COR-L47 (cell line): ENCODE measurements at regions not wholly inside any gene's neighbourhood (a gene's known extent, or its start where the extent isn't known, plus 50 kb on each side); places are given as distances from the start of the nearest gene placed in this dataset.

Experiments
- DNase-seq: peaks from one replicate; lab custom pipeline; 2025; lab: John Stamatoyannopoulos, UW

DNA sequence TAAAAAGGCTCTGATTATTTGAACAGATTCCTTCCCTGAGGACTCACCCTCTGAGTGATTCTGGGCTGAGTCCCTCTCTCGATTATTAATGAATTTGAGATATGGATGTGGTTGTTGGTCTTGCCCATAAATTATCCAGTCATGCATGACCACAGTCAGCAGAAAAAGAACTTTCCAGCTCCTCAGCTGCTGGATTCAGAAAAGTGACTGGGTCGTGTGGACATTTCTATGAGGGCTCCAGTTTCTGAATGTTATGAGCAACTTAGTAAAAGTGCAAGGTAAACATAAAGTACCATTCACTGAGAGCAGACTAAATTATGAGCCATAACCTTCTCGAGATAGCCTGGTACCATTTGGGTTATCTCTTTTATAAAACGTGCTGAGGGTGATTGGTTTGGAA lies 100.1 kb upstream of the CLDN10 start:
- no peak for DNase-seq

DNA sequence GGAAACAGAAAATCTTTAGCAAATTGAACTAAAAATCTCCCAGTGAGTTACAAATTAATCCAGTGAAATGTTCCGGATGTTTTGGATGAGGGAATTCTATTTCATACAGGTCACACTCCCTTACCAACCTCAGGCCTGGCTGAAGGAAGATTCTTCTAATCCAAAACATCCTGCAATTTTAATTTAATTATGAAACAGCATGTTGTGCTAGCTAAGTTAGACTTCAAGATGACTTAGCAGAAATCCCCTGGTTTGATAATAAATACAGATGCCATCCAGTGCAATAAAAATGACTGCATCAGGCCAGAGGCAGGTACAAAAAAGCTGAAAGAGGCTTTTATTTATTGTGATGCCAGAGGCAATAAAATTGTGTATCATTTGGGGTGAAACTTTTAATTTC lies 96.7 kb upstream of the CLDN10 start:
- DNase-seq, result no peak

DNA sequence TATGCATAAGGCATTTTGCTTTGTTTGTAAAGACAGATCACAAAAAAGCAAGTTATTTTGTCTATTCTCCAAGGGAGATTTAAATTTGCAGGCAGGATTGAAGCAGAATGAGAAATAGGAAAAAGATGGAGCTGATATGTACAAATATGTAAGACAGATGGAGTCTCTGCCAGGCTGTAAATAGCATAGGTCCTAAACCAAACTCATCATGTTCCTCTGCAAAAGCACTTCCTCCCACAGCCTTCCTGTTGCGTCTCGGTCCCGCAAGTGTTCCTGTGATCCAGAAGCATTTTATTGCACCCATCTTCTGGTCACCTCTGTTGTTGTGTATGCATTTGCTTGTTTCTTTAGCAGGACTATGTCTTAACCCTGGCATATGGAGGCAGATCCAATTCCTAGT lies 95.7 kb upstream of the CLDN10 start:
- DNase-seq, result no peak

DNA sequence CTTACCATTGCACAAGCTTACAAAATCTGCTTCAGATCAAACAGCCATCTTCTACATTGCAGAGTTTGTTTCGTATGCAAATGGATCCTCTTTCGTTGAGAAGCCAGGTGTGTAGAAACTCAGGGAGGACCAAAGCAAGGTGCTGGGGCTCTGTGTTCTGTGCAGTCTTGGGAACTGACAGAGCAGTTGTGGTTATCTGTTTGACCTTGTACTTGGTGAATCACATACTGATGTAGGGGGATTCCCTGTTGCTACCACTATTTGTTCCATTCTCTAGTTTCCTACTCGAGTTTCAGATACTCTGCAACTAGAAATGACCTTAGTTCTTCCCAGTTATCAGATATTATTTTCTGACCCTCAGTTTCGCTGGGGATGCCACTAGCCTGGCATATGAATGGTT lies 95.2 kb upstream of the CLDN10 start:
- DNase-seq, result no peak

DNA sequence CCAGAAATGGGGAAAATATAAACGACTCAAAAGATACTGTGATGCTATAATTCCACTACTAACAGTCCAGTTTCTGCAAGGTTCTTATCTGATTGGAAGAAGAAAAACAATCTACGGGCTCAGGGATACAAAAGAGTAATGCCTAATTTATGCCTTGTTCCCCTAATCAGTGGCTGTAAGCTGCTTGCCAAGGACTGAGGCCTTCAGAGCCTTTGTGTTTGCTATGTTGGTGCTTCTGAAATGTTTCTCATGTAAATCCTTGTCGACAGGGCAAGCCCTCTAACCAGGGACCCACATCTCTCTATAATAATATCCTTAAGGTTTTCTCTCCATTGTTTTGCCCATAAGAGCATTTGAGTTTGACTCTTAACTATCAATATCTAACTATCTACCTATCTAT lies 89.7 kb upstream of the CLDN10 start:
- DNase-seq, result no peak

DNA sequence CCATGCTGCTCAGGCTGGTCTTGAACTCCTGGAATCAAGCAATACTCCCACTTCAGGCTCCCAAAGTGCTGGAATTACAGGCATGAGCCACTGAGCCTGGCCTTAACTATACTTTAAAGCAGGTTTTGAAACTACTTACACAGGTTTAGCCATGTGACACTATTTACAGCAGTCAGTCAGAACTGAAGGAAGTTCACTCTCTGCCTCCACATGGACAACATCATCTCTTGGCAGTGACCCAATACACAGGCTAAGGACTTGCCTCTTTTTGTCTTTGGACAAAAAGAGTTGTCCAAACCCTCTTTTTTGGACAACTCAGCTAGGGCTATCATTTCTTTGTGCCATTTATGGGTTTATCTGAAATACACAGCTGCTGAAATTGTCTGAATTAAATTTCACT lies 89.0 kb upstream of the CLDN10 start:
- no peak for DNase-seq

- DNase-seq, result no peak
These were observed 81.8 kb upstream of the CLDN10 start for GRCh38 chr13:95470574-95471366.

DNA sequence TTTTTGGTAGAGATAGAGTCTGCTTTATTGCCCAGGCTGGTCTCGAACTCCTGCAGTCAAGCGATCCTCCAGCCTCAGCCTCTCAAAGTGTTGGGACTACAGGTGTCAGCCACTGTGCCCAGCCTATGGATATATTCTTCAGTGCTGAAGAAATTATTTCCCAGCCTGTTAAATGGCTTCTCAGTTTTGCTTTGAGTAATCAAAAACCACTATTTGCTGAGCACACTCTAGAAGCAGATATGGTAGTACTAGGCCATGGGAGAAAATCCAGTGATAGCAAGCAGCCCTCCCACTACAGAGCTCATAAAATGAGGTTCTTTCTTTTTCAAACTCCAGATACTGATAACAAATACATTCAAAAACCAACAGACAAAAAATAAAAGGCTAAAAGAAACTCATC lies 80.6 kb upstream of the CLDN10 start:
- DNase-seq, result no peak

DNA sequence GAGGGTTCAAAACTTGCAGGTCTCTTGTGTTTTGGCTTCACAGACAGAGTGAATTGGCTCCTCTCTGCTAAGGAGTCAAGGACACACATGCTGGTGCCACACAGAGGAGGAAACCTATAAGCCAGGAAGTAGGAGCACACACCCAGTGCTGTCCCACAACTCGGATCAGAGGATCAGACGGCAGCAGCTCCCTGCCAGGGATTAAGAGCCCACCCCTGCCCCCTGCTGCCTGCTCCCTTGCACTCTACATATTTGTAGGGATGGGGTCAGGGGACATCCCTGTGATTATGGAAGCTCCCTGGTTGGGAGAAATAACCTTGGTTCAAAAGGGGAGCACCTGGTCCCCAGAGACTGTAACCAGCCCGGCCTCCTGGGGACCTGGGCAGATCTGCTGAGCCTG lies 77.5 kb upstream of the CLDN10 start:
- DNase-seq, result no peak

DNA sequence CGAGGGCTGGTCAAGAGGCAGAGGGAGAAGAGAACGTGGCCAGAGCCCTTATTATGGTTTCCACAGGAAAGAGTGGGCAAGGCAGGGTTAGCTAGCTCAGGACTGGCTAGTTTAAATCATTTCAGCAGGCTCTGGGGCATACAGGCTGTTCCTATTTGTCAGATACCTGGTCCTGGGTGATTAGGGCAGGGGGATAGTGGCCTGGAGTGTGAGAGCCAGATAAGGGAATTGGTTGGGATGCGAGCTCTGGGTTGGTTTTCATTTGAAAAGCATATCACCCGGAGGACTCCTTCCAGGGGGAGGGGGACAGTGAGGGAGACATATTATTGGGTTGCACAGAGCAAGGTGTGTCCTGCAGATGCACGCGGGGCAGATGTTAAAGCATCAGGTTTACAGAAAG lies 75.3 kb upstream of the CLDN10 start:
- no peak for DNase-seq

DNA sequence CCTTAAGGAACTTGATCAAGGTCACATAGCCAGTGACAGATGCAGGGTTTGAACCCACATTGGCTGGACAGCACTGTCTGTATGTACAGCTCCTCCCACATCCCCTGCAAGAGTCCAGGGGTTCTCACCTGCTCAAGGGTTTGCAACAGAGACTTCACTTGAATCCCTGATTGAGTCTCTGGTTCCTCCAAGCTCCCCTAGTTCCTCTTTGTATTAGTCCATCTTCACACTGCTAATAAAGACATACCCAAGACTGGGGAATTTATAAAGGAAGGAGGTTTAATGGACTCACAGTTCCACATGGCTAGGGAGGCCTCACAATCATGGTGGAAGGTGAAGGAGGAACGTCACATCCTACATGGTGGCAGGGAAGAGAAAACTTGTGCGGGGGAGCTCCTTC lies 72.8 kb upstream of the CLDN10 start:
- no peak for DNase-seq

DNA sequence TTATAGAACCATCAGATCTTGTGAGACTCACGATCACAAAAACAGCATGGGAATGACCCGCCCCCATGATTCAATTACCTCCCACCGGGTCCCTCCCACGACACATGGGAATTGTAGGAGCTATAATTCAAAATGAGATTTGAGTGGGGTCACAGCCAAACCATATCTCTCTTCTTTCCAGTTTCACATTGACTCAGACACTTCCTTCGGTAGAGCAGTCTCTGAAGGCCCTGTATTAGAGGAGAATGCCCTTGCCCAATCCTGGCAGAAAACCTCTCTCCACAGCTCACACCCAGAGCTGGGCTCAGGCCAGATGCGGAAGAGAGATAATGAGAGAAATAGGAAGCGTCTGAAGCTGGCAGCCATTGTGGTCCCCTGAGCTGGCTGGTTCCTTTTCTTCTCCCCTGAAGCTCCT lies 72.4 kb upstream of the CLDN10 start:
- DNase-seq, result no peak

GRCh38 chr13:95480791-95481780 lies 71.4 kb upstream of the CLDN10 start:
- no peak for DNase-seq

DNA sequence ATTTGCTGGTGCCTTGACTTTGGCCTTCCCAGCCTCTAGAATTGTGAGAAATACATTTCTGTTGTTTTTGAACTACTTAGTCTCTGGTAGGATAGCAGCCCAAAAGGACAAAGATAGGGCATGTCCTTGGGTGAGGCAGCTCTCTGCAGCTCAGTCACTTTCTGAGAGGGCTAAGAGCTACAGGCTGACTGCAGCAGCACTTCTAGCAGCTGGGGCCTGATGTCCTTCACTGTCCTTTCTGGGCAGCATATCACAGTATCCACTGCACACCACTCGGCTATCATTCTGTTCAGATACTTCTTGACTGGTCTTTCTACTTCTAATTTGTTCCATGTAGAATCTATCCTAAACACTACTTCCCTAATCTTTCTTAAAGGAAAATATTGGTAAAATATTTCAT lies 68.5 kb upstream of the CLDN10 start:
- no peak for DNase-seq

- DNase-seq, result no peak
These were observed 67.4 kb upstream of the CLDN10 start for GRCh38 chr13:95485045-95485517.

- no peak for DNase-seq
These were observed 66.9 kb upstream of the CLDN10 start for GRCh38 chr13:95485518-95486144.

GRCh38 chr13:95492044-95492801 lies 60.3 kb upstream of the CLDN10 start:
- peak; percentile 13 for DNase-seq

GRCh38 chr13:95494082-95494681 lies 58.3 kb upstream of the CLDN10 start:
- DNase-seq, result peak; percentile 56

GRCh38 chr13:95496485-95496884 lies 56.0 kb upstream of the CLDN10 start:
- no peak for DNase-seq

DNA sequence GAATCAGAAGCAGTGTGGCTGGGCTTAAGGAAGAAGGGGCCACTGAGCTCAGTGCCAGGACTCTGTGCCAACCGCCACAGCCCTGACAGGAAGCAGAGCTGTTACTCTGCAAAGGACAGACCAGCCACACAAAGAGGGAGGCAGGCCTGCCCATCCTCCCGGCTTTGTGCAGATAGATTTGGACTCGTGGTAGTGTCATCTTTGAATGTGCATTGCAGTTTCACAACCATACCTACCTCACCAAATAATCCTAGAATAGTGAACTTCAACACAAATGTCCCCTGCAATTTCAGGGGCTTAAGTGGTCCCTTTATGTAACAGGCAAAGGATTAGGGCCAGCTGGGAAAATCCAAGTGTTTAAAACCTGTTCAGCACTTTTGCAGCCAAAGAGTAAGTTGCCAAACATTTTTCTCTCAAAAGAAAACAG lies 55.1 kb upstream of the CLDN10 start:
- no peak for DNase-seq

GRCh38 chr13:95498886-95499285 lies 53.6 kb upstream of the CLDN10 start:
- DNase-seq, result no peak
